H1 (cell line): ENCODE measurements at regions not wholly inside any gene's neighbourhood (a gene's known extent, or its start where the extent isn't known, plus 50 kb on each side); places are given as distances from the start of the nearest gene placed in this dataset.

Experiments
- BACH1 ChIP-seq: IDR thresholded peaks from 2 replicates; pipeline ENCODE4 v1.6.1; 2012; ENCODE audit warnings: low read length, improper control_type of control experiment
- CEBPB ChIP-seq: IDR thresholded peaks from 2 replicates; pipeline ENCODE4 v1.6.1; 2012; ENCODE audit warnings: low read depth, low read length
- EZH2 ChIP-seq: fragments of 200-600 bp; sonication (generic); IDR thresholded peaks from 2 replicates; pipeline ENCODE4 v1.7.1; 2012; ENCODE audit warnings: low read depth, mild to moderate bottlenecking, moderate library complexity, low read length, inconsistent platforms; ENCODE audit not compliant: severe bottlenecking
- KDM5A ChIP-seq: fragments of 200-600 bp; IDR thresholded peaks from 2 replicates; pipeline ENCODE4 v1.7.1; 2012; ENCODE audit warnings: mild to moderate bottlenecking, low read length, inconsistent platforms, mixed read lengths
- POLR2A ChIP-seq, 2 experiments: IDR thresholded peaks; 1 replicate in 1 of 2; 2 replicates in 1 of 2; pipeline ENCODE4 v1.6.1; 2011; ENCODE audit warnings: low read depth in 2 of 2, low read length in 2 of 2, mild to moderate bottlenecking in 2 of 2; ENCODE audit errors: control extremely low read depth in 1 of 2
- RXRA ChIP-seq: IDR thresholded peaks from 2 replicates; pipeline ENCODE4 v1.6.1; 2011; ENCODE audit warnings: low read depth, mild to moderate bottlenecking, low read length, moderate library complexity; ENCODE audit not compliant: insufficient read depth
- SIN3A ChIP-seq, 2 experiments: IDR thresholded peaks in 1 of 2; conservative IDR thresholded peaks in 1 of 2; 2 replicates each; pipeline ENCODE4 v1.6.1; 2011 to 2012; ENCODE audit warnings: low read length in 2 of 2, improper control_type of control experiment in 1 of 2, low read depth in 1 of 2, mild to moderate bottlenecking in 1 of 2
- TAF1 ChIP-seq: IDR thresholded peaks from 2 replicates; pipeline ENCODE4 v1.6.1; 2011; ENCODE audit warnings: mild to moderate bottlenecking, low read depth, low read length
- TEAD4 ChIP-seq: IDR thresholded peaks from 2 replicates; pipeline ENCODE4 v1.6.1; 2012; ENCODE audit warnings: low read depth, low read length, inconsistent platforms, mixed read lengths
- TF ChIP-seq, protein P1 (sequence below), 3 experiments: IDR thresholded peaks; 1 replicate in 2 of 3; 2 replicates in 1 of 3; pipeline versions ENCODE4 v1.5.1 to v1.6.1; 2011; ENCODE audit warnings: low read length in 3 of 3, mild to moderate bottlenecking in 3 of 3, inconsistent platforms in 2 of 3, low read depth in 1 of 3, moderate library complexity in 1 of 3; ENCODE audit not compliant: insufficient read depth in 1 of 3; ENCODE audit errors: control extremely low read depth in 1 of 3

DNA sequence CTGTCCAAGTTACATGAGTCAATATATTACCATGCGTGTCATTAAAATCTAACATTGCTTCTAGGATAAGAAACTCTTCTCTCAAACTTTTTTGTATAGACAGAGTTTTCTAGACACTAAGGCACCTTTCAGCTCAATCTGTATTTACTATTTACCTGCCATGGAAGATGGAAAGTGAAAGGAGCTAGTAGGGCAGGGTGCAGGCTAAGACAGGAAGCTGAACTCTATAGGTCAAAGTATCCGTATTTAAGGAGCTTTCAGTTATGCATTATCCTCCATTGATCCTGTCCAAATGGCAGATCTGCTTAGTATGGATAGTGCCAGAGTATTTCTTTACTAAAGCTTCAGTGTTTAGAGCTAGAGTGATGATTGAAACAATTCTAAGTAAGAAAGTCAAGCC lies 612.8 kb downstream of the IPMK start:
- TF ChIP-seq, protein P1, sequence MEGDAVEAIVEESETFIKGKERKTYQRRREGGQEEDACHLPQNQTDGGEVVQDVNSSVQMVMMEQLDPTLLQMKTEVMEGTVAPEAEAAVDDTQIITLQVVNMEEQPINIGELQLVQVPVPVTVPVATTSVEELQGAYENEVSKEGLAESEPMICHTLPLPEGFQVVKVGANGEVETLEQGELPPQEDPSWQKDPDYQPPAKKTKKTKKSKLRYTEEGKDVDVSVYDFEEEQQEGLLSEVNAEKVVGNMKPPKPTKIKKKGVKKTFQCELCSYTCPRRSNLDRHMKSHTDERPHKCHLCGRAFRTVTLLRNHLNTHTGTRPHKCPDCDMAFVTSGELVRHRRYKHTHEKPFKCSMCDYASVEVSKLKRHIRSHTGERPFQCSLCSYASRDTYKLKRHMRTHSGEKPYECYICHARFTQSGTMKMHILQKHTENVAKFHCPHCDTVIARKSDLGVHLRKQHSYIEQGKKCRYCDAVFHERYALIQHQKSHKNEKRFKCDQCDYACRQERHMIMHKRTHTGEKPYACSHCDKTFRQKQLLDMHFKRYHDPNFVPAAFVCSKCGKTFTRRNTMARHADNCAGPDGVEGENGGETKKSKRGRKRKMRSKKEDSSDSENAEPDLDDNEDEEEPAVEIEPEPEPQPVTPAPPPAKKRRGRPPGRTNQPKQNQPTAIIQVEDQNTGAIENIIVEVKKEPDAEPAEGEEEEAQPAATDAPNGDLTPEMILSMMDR (IDR thresholded peaks at IDR 0.05; ENCODE audit: control extremely low read depth in 1 of 3, insufficient read depth in 1 of 3, low read depth in 1 of 3, low read length in 3 of 3) = no peak
- TF ChIP-seq TEAD4 (no peak), POLR2A (IDR thresholded peaks at IDR 0.05; ENCODE audit: control extremely low read depth in 1 of 2, low read depth in 2 of 2, low read length in 2 of 2) (no peak), CEBPB (no peak), KDM5A (no peak), BACH1 (no peak), TAF1 (no peak), SIN3A (conservative IDR thresholded peaks at IDR 0.05 in 1 of 2, IDR thresholded peaks at IDR 0.05 in 1 of 2; ENCODE audit: low read depth in 1 of 2, low read length in 2 of 2) (no peak), RXRA (no peak), EZH2 (no peak)
